GM13976 (cell line): ENCODE measurements at regions not wholly inside any gene's neighbourhood (a gene's known extent, or its start where the extent isn't known, plus 50 kb on each side); places are given as distances from the start of the nearest gene placed in this dataset.
"Not testable (repeated sequence)": the region's sequence is repeated elsewhere in the genome, so short reads cannot be mapped to it uniquely, and the experiment has no call there.

Source experiments
- DNase-seq: peaks from one replicate; pipeline ENCODE4 v3.0.0; 2012; ENCODE audit warnings: low spot score
- CTCF ChIP-seq: IDR thresholded peaks from 2 replicates; pipeline ENCODE4 v1.5.1; 2012; ENCODE audit warnings: borderline replicate concordance, mild to moderate bottlenecking; ENCODE audit not compliant: insufficient read depth; ENCODE audit errors: extremely low read depth, missing control alignments, control extremely low read depth
- in situ Hi-C: fragments of 300-500 bp; cut with MboI; formaldehyde crosslinking; loops from one replicate; pipeline ENCODE4 v1.12.0; 2022; ENCODE audit warnings: low sequenced_read_pairs, mixed read lengths, inconsistent platforms; ENCODE audit not compliant: unreplicated experiment

- in situ Hi-C loops = no loop called here
- DNase-seq = no peak
- TF ChIP-seq CTCF = no peak
Measured at GRCh38 chr6:156205678-156206077, 571.5 kb upstream of the ARID1B start.

- in situ Hi-C loops = no loop called here
- no peak for TF ChIP-seq CTCF
Measured at GRCh38 chr6:156199182-156199581, 578.0 kb upstream of the ARID1B start.

GRCh38 chr6:156197513-156197912, 579.7 kb upstream of the ARID1B start:
- no peak for DNase-seq
- in situ Hi-C loops = no loop called here
- TF ChIP-seq CTCF = no peak

More at GRCh38 chr6:156199182-156199581, 578.0 kb upstream of the ARID1B start:
- no peak for DNase-seq

- TF ChIP-seq CTCF = no peak
- no peak for DNase-seq
- in situ Hi-C loops = no loop called here
Measured at GRCh38 chr6:156194981-156195380, 582.2 kb upstream of the ARID1B start.

GRCh38 chr6:156193381-156193780, 583.8 kb upstream of the ARID1B start:
- no peak for DNase-seq
- TF ChIP-seq CTCF = no peak
- in situ Hi-C loops = no loop called here

GRCh38 chr6:156191895-156192294, 585.3 kb upstream of the ARID1B start:
- no peak for DNase-seq
- in situ Hi-C loops = no loop called here
- TF ChIP-seq CTCF = no peak

GRCh38 chr6:156191390-156191789, 585.8 kb upstream of the ARID1B start:
- in situ Hi-C loops, DNase-seq: not testable (repeated sequence)
